ENCODE measurements at regions not wholly inside any gene's neighbourhood (a gene's known extent, or its start where the extent isn't known, plus 50 kb on each side); places are given as distances from the start of the nearest gene placed in this dataset.

DNA sequence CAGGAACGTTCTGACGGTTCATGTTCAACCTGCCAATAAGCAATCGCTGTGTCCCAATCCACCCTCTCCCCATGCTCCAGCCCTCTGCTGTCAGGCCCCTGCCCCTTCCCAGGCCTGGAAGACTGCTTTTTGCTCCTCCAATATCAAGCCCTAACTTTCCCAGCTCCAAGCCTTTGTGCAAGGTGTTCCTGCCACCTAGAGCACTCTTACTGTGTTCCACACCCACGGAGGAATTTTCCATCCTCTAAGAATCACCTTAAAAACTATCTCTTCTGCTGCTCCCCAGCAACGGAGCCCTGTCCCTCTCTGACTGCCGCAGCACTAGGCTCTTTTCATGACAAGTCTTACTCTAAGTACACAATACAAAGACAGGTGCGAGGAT lies 657.9 kb downstream of the AJAP1 start:
- no peak overlapping the region for H3K4me2 ChIP-seq (ENCODE audit: insufficient read depth, low read length)
- no peak overlapping the region for H2AFZ ChIP-seq (ENCODE audit: low read length)
- no peaks in the 10 kb centered on the region for H4K20me1 ChIP-seq (ENCODE audit: insufficient read depth, low read length)
- no peaks in the 10 kb centered on the region for H3K4me1 ChIP-seq (ENCODE audit: insufficient read depth, low read length)
- H3K9me3 ChIP-seq (ENCODE audit: low read depth, low read length), result peaks cover 2% of the 10 kb centered on the region
- no peaks in the 10 kb centered on the region for H3K36me3 ChIP-seq (ENCODE audit: insufficient read depth, low read length)
- TF ChIP-seq, protein P1, sequence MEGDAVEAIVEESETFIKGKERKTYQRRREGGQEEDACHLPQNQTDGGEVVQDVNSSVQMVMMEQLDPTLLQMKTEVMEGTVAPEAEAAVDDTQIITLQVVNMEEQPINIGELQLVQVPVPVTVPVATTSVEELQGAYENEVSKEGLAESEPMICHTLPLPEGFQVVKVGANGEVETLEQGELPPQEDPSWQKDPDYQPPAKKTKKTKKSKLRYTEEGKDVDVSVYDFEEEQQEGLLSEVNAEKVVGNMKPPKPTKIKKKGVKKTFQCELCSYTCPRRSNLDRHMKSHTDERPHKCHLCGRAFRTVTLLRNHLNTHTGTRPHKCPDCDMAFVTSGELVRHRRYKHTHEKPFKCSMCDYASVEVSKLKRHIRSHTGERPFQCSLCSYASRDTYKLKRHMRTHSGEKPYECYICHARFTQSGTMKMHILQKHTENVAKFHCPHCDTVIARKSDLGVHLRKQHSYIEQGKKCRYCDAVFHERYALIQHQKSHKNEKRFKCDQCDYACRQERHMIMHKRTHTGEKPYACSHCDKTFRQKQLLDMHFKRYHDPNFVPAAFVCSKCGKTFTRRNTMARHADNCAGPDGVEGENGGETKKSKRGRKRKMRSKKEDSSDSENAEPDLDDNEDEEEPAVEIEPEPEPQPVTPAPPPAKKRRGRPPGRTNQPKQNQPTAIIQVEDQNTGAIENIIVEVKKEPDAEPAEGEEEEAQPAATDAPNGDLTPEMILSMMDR (IDR thresholded peaks at IDR 0.05; ENCODE audit: extremely low read depth, low read depth, low read length), result no peak
- H3K4me3 ChIP-seq (ENCODE audit: insufficient read depth, low read length), result no peak overlapping the region
- H3K27me3 ChIP-seq (ENCODE audit: insufficient read depth, low read length), result no peaks in the 10 kb centered on the region
- H3K79me2 ChIP-seq (ENCODE audit: insufficient read depth, low read length), result no peaks in the 10 kb centered on the region
- no peak overlapping the region for H3K27ac ChIP-seq (ENCODE audit: low read depth, low read length)
- no peak for DNase-seq (ENCODE audit: insufficient read length, low spot score, missing footprints)

DNA sequence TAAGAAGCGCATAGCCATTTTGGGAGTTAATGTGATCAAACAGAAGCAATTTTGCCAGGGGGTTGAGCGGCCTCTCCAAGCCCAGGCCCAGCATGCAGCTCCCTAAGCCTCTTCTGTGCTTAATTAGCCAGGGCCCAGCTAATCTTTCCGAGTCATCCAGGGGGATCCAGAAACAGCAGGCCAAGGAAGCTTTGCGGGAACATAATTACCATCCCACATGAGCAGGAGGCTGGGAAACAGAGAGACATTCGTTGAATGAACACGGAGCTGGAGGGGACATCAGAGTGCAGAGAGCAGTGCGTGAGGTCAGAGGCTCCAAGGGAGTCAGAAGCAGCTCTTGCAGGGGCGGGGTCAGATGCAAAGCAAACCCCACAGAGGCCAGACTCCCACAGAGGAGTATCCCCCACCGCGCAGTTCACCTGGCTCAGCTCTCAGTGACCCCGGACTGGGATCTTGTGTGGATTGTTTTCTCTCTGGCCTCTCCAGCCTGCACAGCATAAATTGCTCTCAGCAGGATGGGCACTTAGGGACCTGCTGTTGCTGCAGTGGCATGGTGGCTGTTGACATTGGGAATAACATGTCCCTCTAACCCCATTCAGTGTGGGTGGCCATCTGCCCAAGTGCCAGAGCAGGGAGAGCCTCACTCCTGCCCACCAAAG lies 657.4 kb downstream of the AJAP1 start:
- Histone ChIP-seq H3K27ac (ENCODE audit: low read depth, low read length) (no peak overlapping the region), H3K27me3 (ENCODE audit: insufficient read depth, low read length) (no peaks in the 10 kb centered on the region), H3K36me3 (ENCODE audit: insufficient read depth, low read length) (no peaks in the 10 kb centered on the region), H3K79me2 (ENCODE audit: insufficient read depth, low read length) (no peaks in the 10 kb centered on the region), H2AFZ (ENCODE audit: low read length) (no peak overlapping the region), H3K4me2 (ENCODE audit: insufficient read depth, low read length) (no peak overlapping the region), H4K20me1 (ENCODE audit: insufficient read depth, low read length) (no peaks in the 10 kb centered on the region), H3K4me3 (ENCODE audit: insufficient read depth, low read length) (no peak overlapping the region), H3K4me1 (ENCODE audit: insufficient read depth, low read length) (no peaks in the 10 kb centered on the region), H3K9me3 (ENCODE audit: low read depth, low read length) (peaks cover 2% of the 10 kb centered on the region)
- TF ChIP-seq, protein P1 (IDR thresholded peaks at IDR 0.05; ENCODE audit: extremely low read depth, low read depth, low read length), result no peak
- no peak for DNase-seq (ENCODE audit: insufficient read length, low spot score, missing footprints)

DNA sequence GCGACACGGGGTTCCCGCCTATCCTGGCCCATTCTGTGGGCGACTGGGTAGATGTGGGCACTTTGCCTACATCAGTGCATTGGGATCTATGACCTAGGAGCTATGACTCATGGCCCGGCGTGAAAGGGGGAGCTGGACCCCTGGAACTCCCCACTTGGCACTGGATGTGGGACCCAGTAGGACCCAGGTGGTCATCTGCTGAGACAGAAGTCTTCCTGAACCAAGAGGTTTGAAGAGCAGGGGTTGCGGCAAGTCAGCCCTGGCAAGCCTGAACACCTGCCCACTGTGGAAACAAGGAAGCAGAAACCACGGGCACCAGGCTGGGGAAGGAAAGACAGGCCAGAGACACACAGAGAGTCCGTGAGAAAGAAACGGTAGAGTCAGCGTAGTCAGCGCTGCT lies 656.7 kb downstream of the AJAP1 start:
- peaks cover 2% of the 10 kb centered on the region for H3K9me3 ChIP-seq (ENCODE audit: low read depth, low read length)
- H3K36me3 ChIP-seq (ENCODE audit: insufficient read depth, low read length), result no peaks in the 10 kb centered on the region
- no peaks in the 10 kb centered on the region for H3K79me2 ChIP-seq (ENCODE audit: insufficient read depth, low read length)
- H4K20me1 ChIP-seq (ENCODE audit: insufficient read depth, low read length), result no peaks in the 10 kb centered on the region
- no peak overlapping the region for H2AFZ ChIP-seq (ENCODE audit: low read length)
- TF ChIP-seq, protein P1 (IDR thresholded peaks at IDR 0.05; ENCODE audit: extremely low read depth, low read depth, low read length), result no peak
- DNase-seq (ENCODE audit: insufficient read length, low spot score, missing footprints), result no peak
- H3K4me1 ChIP-seq (ENCODE audit: insufficient read depth, low read length), result no peaks in the 10 kb centered on the region
- H3K27me3 ChIP-seq (ENCODE audit: insufficient read depth, low read length), result no peaks in the 10 kb centered on the region
- H3K4me3 ChIP-seq (ENCODE audit: insufficient read depth, low read length), result no peak overlapping the region
- no peak overlapping the region for H3K27ac ChIP-seq (ENCODE audit: low read depth, low read length)
- no peak overlapping the region for H3K4me2 ChIP-seq (ENCODE audit: insufficient read depth, low read length)

DNA sequence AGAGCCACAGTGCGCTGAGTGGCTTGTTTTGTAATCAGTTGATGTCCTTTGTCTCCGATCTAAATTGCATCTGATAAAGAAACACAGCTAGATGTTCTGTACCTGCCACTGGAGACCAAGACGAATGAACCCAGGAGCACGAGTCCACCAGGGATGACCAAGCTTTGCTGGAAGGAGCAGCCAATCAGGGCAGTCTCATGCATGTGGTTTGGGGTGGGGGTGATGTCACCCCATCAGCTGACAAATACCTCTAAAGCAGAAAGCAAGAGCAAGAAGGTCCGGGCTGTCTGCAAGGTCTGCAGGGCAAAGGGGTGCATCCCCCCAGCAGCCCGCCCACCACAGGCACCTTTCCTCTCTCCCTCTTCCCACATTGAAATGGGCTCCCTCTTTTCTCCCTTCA lies 653.8 kb downstream of the AJAP1 start:
- TF ChIP-seq, protein P1 (IDR thresholded peaks at IDR 0.05; ENCODE audit: extremely low read depth, low read depth, low read length), result no peak
- H3K9me3 ChIP-seq (ENCODE audit: low read depth, low read length), result peaks cover 2% of the 10 kb centered on the region
- no peak for DNase-seq (ENCODE audit: insufficient read length, low spot score, missing footprints)

More for the DNA sequence above, 653.8 kb downstream of the AJAP1 start:
- H4K20me1 ChIP-seq (ENCODE audit: insufficient read depth, low read length), result no peaks in the 10 kb centered on the region
- no peak overlapping the region for H2AFZ ChIP-seq (ENCODE audit: low read length)
- no peak overlapping the region for H3K4me2 ChIP-seq (ENCODE audit: insufficient read depth, low read length)
- no peaks in the 10 kb centered on the region for H3K27me3 ChIP-seq (ENCODE audit: insufficient read depth, low read length)
- no peak overlapping the region for H3K27ac ChIP-seq (ENCODE audit: low read depth, low read length)
- H3K4me3 ChIP-seq (ENCODE audit: insufficient read depth, low read length), result no peak overlapping the region
- H3K79me2 ChIP-seq (ENCODE audit: insufficient read depth, low read length), result no peaks in the 10 kb centered on the region
- no peaks in the 10 kb centered on the region for H3K36me3 ChIP-seq (ENCODE audit: insufficient read depth, low read length)
- H3K4me1 ChIP-seq (ENCODE audit: insufficient read depth, low read length), result no peaks in the 10 kb centered on the region
